ENCODE measurements at regions not wholly inside any gene's neighbourhood (a gene's known extent, or its start where the extent isn't known, plus 50 kb on each side); places are given as distances from the start of the nearest gene placed in this dataset.
"Not testable (repeated sequence)": the region's sequence is repeated elsewhere in the genome, so short reads cannot be mapped to it uniquely, and the experiment has no call there.

- Histone ChIP-seq H3K4me1 (ENCODE audit: control insufficient read depth in 1 of 2, insufficient read depth in 2 of 2, low read length in 2 of 2) (no peaks in the 10 kb centered on the region), H3K4me3 (ENCODE audit: low read depth in 1 of 2, low read length in 2 of 2) (no peak overlapping the region), H3K9ac (ENCODE audit: low read depth in 1 of 2, low read length in 2 of 2) (no peak overlapping the region), H3K36me3 (ENCODE audit: control insufficient read depth in 1 of 2, insufficient read depth in 2 of 2, low read length in 2 of 2) (no peaks in the 10 kb centered on the region), H3K27me3 (ENCODE audit: control insufficient read depth in 1 of 2, insufficient read depth in 2 of 2, low read length in 2 of 2) (no peaks in the 10 kb centered on the region), H3K27ac (ENCODE audit: low read depth, low read length) (no peak overlapping the region), H3K9me3 (ENCODE audit: control insufficient read depth in 1 of 2, low read length in 2 of 2) (no peaks in the 10 kb centered on the region)
These were observed 336.3 kb downstream of the DAD1 start for GRCh38 chr14:22252686-22253085.

- Histone ChIP-seq H3K9me3 (ENCODE audit: control insufficient read depth in 1 of 2, low read length in 2 of 2) (no peaks in the 10 kb centered on the region), H3K4me3 (ENCODE audit: low read depth in 1 of 2, low read length in 2 of 2) (no peak overlapping the region), H3K9ac (ENCODE audit: low read depth in 1 of 2, low read length in 2 of 2) (no peak overlapping the region), H3K27ac (ENCODE audit: low read depth, low read length) (no peak overlapping the region), H3K27me3 (ENCODE audit: control insufficient read depth in 1 of 2, insufficient read depth in 2 of 2, low read length in 2 of 2) (no peaks in the 10 kb centered on the region), H3K36me3 (ENCODE audit: control insufficient read depth in 1 of 2, insufficient read depth in 2 of 2, low read length in 2 of 2) (no peaks in the 10 kb centered on the region), H3K4me1 (ENCODE audit: control insufficient read depth in 1 of 2, insufficient read depth in 2 of 2, low read length in 2 of 2) (no peaks in the 10 kb centered on the region)
These were observed 337.9 kb downstream of the DAD1 start for GRCh38 chr14:22251090-22251489.

GRCh38 chr14:22249770-22250169 is 339.3 kb downstream of the DAD1 start:
- no peaks in the 10 kb centered on the region for H3K4me1 ChIP-seq (ENCODE audit: control insufficient read depth in 1 of 2, insufficient read depth in 2 of 2, low read length in 2 of 2)

GRCh38 chr14:22243971-22244581 is 344.9 kb downstream of the DAD1 start:
- H3K4me3 ChIP-seq (ENCODE audit: low read depth in 1 of 2, low read length in 2 of 2) = no peak overlapping the region
- no peaks in the 10 kb centered on the region for H3K9me3 ChIP-seq (ENCODE audit: control insufficient read depth in 1 of 2, low read length in 2 of 2)
- no peak overlapping the region for H3K27ac ChIP-seq (ENCODE audit: low read depth, low read length)
- no peaks in the 10 kb centered on the region for H3K36me3 ChIP-seq (ENCODE audit: control insufficient read depth in 1 of 2, insufficient read depth in 2 of 2, low read length in 2 of 2)
- no peak overlapping the region for H3K9ac ChIP-seq (ENCODE audit: low read depth in 1 of 2, low read length in 2 of 2)
- no peaks in the 10 kb centered on the region for H3K27me3 ChIP-seq (ENCODE audit: control insufficient read depth in 1 of 2, insufficient read depth in 2 of 2, low read length in 2 of 2)
- no peaks in the 10 kb centered on the region for H3K4me1 ChIP-seq (ENCODE audit: control insufficient read depth in 1 of 2, insufficient read depth in 2 of 2, low read length in 2 of 2)

More at GRCh38 chr14:22249770-22250169, 339.3 kb downstream of the DAD1 start:
- Histone ChIP-seq H3K9me3 (ENCODE audit: control insufficient read depth in 1 of 2, low read length in 2 of 2) (no peaks in the 10 kb centered on the region), H3K36me3 (ENCODE audit: control insufficient read depth in 1 of 2, insufficient read depth in 2 of 2, low read length in 2 of 2) (no peaks in the 10 kb centered on the region), H3K9ac (ENCODE audit: low read depth in 1 of 2, low read length in 2 of 2) (no peak overlapping the region), H3K27ac (ENCODE audit: low read depth, low read length) (no peak overlapping the region), H3K4me3 (ENCODE audit: low read depth in 1 of 2, low read length in 2 of 2) (no peak overlapping the region), H3K27me3 (ENCODE audit: control insufficient read depth in 1 of 2, insufficient read depth in 2 of 2, low read length in 2 of 2) (no peaks in the 10 kb centered on the region)

- not testable (repeated sequence) for H3K36me3 ChIP-seq (ENCODE audit: control insufficient read depth in 1 of 2, insufficient read depth in 2 of 2, low read length in 2 of 2); H3K9me3 ChIP-seq (ENCODE audit: control insufficient read depth in 1 of 2, low read length in 2 of 2); H3K4me3 ChIP-seq (ENCODE audit: low read depth in 1 of 2, low read length in 2 of 2); H3K27me3 ChIP-seq (ENCODE audit: control insufficient read depth in 1 of 2, insufficient read depth in 2 of 2, low read length in 2 of 2); H3K9ac ChIP-seq (ENCODE audit: low read depth in 1 of 2, low read length in 2 of 2); H3K4me1 ChIP-seq (ENCODE audit: control insufficient read depth in 1 of 2, insufficient read depth in 2 of 2, low read length in 2 of 2); H3K27ac ChIP-seq (ENCODE audit: low read depth, low read length)
These were observed 350.7 kb downstream of the DAD1 start for GRCh38 chr14:22238320-22238719.

GRCh38 chr14:22233377-22233776 is 355.6 kb downstream of the DAD1 start:
- H3K36me3 ChIP-seq (ENCODE audit: control insufficient read depth in 1 of 2, insufficient read depth in 2 of 2, low read length in 2 of 2) = no peaks in the 10 kb centered on the region
- no peak overlapping the region for H3K9ac ChIP-seq (ENCODE audit: low read depth in 1 of 2, low read length in 2 of 2)
- H3K27me3 ChIP-seq (ENCODE audit: control insufficient read depth in 1 of 2, insufficient read depth in 2 of 2, low read length in 2 of 2) = no peaks in the 10 kb centered on the region
- no peak overlapping the region for H3K4me3 ChIP-seq (ENCODE audit: low read depth in 1 of 2, low read length in 2 of 2)
- no peak overlapping the region for H3K27ac ChIP-seq (ENCODE audit: low read depth, low read length)
- peaks cover 0 to 4% of the 10 kb centered on the region in 2 donors for H3K9me3 ChIP-seq (ENCODE audit: control insufficient read depth in 1 of 2, low read length in 2 of 2)
- no peaks in the 10 kb centered on the region for H3K4me1 ChIP-seq (ENCODE audit: control insufficient read depth in 1 of 2, insufficient read depth in 2 of 2, low read length in 2 of 2)

- H3K9me3 ChIP-seq (ENCODE audit: control insufficient read depth in 1 of 2, low read length in 2 of 2) = peaks cover 0 to 4% of the 10 kb centered on the region in 2 donors
- H3K27ac ChIP-seq (ENCODE audit: low read depth, low read length) = no peak overlapping the region
- no peak overlapping the region for H3K4me3 ChIP-seq (ENCODE audit: low read depth in 1 of 2, low read length in 2 of 2)
- H3K4me1 ChIP-seq (ENCODE audit: control insufficient read depth in 1 of 2, insufficient read depth in 2 of 2, low read length in 2 of 2) = no peaks in the 10 kb centered on the region
- no peaks in the 10 kb centered on the region for H3K36me3 ChIP-seq (ENCODE audit: control insufficient read depth in 1 of 2, insufficient read depth in 2 of 2, low read length in 2 of 2)
- no peak overlapping the region for H3K9ac ChIP-seq (ENCODE audit: low read depth in 1 of 2, low read length in 2 of 2)
- H3K27me3 ChIP-seq (ENCODE audit: control insufficient read depth in 1 of 2, insufficient read depth in 2 of 2, low read length in 2 of 2) = no peaks in the 10 kb centered on the region
These were observed 356.1 kb downstream of the DAD1 start for GRCh38 chr14:22232933-22233332.

GRCh38 chr14:22232486-22232885 is 356.5 kb downstream of the DAD1 start:
- H3K4me1 ChIP-seq (ENCODE audit: control insufficient read depth in 1 of 2, insufficient read depth in 2 of 2, low read length in 2 of 2) = no peaks in the 10 kb centered on the region
- no peaks in the 10 kb centered on the region for H3K27me3 ChIP-seq (ENCODE audit: control insufficient read depth in 1 of 2, insufficient read depth in 2 of 2, low read length in 2 of 2)
- H3K9me3 ChIP-seq (ENCODE audit: control insufficient read depth in 1 of 2, low read length in 2 of 2) = peaks cover 0 to 4% of the 10 kb centered on the region in 2 donors
- H3K9ac ChIP-seq (ENCODE audit: low read depth in 1 of 2, low read length in 2 of 2) = no peak overlapping the region
- H3K36me3 ChIP-seq (ENCODE audit: control insufficient read depth in 1 of 2, insufficient read depth in 2 of 2, low read length in 2 of 2) = no peaks in the 10 kb centered on the region
- no peak overlapping the region for H3K27ac ChIP-seq (ENCODE audit: low read depth, low read length)
- H3K4me3 ChIP-seq (ENCODE audit: low read depth in 1 of 2, low read length in 2 of 2) = no peak overlapping the region

- Histone ChIP-seq H3K4me1 (ENCODE audit: control insufficient read depth in 1 of 2, insufficient read depth in 2 of 2, low read length in 2 of 2) (no peaks in the 10 kb centered on the region), H3K9ac (ENCODE audit: low read depth in 1 of 2, low read length in 2 of 2) (no peak overlapping the region), H3K4me3 (ENCODE audit: low read depth in 1 of 2, low read length in 2 of 2) (no peak overlapping the region), H3K27ac (ENCODE audit: low read depth, low read length) (no peak overlapping the region), H3K27me3 (ENCODE audit: control insufficient read depth in 1 of 2, insufficient read depth in 2 of 2, low read length in 2 of 2) (no peaks in the 10 kb centered on the region), H3K36me3 (ENCODE audit: control insufficient read depth in 1 of 2, insufficient read depth in 2 of 2, low read length in 2 of 2) (no peaks in the 10 kb centered on the region), H3K9me3 (ENCODE audit: control insufficient read depth in 1 of 2, low read length in 2 of 2) (peaks cover 0 to 4% of the 10 kb centered on the region in 2 donors)
These were observed 358.0 kb downstream of the DAD1 start for GRCh38 chr14:22231018-22231417.

- Histone ChIP-seq H3K9me3 (ENCODE audit: control insufficient read depth in 1 of 2, low read length in 2 of 2) (peaks cover 0 to 4% of the 10 kb centered on the region in 2 donors), H3K36me3 (ENCODE audit: control insufficient read depth in 1 of 2, insufficient read depth in 2 of 2, low read length in 2 of 2) (no peaks in the 10 kb centered on the region), H3K27ac (ENCODE audit: low read depth, low read length) (no peak overlapping the region), H3K4me1 (ENCODE audit: control insufficient read depth in 1 of 2, insufficient read depth in 2 of 2, low read length in 2 of 2) (no peaks in the 10 kb centered on the region), H3K27me3 (ENCODE audit: control insufficient read depth in 1 of 2, insufficient read depth in 2 of 2, low read length in 2 of 2) (no peaks in the 10 kb centered on the region), H3K9ac (ENCODE audit: low read depth in 1 of 2, low read length in 2 of 2) (no peak overlapping the region), H3K4me3 (ENCODE audit: low read depth in 1 of 2, low read length in 2 of 2) (no peak overlapping the region)
These were observed 358.5 kb downstream of the DAD1 start for GRCh38 chr14:22230517-22230916.

GRCh38 chr14:22227084-22227483 is 361.9 kb downstream of the DAD1 start:
- no peak overlapping the region for H3K27ac ChIP-seq (ENCODE audit: low read depth, low read length)
- no peaks in the 10 kb centered on the region for H3K27me3 ChIP-seq (ENCODE audit: control insufficient read depth in 1 of 2, insufficient read depth in 2 of 2, low read length in 2 of 2)
- H3K36me3 ChIP-seq (ENCODE audit: control insufficient read depth in 1 of 2, insufficient read depth in 2 of 2, low read length in 2 of 2) = no peaks in the 10 kb centered on the region
- H3K4me1 ChIP-seq (ENCODE audit: control insufficient read depth in 1 of 2, insufficient read depth in 2 of 2, low read length in 2 of 2) = no peaks in the 10 kb centered on the region
- no peak overlapping the region for H3K9ac ChIP-seq (ENCODE audit: low read depth in 1 of 2, low read length in 2 of 2)
- H3K4me3 ChIP-seq (ENCODE audit: low read depth in 1 of 2, low read length in 2 of 2) = no peak overlapping the region
- H3K9me3 ChIP-seq (ENCODE audit: control insufficient read depth in 1 of 2, low read length in 2 of 2) = no peaks in the 10 kb centered on the region

Data from duodenal mucosa (tissue), 2 donors.